ENCODE measurements at regions not wholly inside any gene's neighbourhood (a gene's known extent, or its start where the extent isn't known, plus 50 kb on each side); places are given as distances from the start of the nearest gene placed in this dataset.

DNA sequence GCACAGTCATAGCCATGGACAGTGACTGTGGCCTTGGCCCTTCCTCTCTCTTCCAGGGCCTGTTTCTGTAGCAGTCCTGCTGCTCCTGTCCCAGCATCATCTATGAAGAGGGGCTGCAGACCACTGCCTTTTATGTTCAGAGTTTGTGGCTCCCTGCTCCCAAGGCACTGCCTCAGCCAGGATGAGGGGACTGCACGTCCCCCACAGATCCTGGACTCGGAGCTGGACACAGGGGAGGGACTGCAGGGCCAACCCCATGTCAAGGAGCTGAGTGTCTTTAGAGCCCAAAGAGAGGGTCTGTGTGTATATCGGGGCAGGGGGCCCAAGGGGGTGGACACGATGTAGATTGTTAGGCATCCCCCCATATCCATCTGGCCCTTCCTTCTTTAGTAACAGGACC lies 60.6 kb upstream of the DIO3 start:
- DNase-seq, result no peak

DNA sequence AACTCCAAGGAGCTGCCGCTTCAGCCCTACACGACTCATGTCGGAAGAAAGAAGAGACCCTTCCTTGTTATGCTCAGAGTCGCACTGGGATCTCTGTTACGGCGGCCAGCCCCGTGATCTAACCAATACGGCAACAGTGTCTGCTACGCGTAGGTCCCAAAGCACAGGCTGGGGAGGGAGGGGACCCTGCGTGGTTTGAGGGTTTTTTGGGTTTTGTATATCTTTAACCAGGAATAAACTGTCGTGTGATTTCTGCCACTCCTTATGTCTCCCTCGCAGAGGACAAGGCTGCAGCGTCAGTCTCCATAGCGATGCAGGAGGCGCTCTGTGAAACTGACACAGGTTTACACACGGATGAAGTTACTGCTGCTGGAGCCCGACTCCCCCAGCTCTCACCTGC lies 60.0 kb upstream of the DIO3 start:
- DNase-seq, result no peak

DNA sequence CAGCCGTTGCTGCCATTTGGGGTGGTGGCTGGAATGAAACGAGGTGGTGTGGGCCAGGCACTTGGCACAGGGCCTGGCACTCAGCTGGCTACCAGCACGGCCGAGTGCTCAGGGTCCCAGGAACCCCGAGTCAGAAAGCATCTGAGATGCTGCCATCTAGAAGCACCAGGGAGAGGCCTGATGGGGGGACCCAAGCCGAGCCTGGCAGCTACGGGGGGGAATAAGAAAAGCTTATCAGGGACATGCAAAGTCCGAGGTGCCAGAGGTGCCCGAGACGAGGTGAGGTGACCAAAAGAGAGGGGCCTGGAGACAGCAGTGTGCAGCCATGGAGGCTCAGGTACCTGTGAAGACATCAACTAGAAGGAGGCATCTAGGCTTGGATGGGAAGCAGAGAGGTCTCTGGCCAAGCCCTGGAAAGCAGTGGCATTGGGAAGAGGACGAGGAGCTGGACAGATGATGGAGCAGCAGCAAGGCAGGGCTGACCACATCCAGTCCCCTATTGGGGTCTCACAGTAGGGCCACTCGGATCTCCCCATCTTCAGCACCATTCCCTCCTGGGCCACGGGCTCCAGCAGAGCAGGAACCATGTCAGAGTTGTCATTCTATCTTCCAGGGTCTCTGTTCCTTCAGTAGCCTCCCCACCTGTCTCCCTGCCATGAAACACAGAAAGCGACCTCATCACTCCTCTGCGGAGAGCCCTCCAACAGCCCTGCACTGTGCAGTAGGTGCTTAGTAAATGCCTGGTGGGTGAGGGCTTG lies 59.3 kb upstream of the DIO3 start:
- DNase-seq, result no peak

GRCh38 chr14:101502761-101503392 lies 58.4 kb upstream of the DIO3 start:
- no peak for DNase-seq

- DNase-seq, result no peak
Measured at GRCh38 chr14:101503431-101504095, 57.7 kb upstream of the DIO3 start.

DNA sequence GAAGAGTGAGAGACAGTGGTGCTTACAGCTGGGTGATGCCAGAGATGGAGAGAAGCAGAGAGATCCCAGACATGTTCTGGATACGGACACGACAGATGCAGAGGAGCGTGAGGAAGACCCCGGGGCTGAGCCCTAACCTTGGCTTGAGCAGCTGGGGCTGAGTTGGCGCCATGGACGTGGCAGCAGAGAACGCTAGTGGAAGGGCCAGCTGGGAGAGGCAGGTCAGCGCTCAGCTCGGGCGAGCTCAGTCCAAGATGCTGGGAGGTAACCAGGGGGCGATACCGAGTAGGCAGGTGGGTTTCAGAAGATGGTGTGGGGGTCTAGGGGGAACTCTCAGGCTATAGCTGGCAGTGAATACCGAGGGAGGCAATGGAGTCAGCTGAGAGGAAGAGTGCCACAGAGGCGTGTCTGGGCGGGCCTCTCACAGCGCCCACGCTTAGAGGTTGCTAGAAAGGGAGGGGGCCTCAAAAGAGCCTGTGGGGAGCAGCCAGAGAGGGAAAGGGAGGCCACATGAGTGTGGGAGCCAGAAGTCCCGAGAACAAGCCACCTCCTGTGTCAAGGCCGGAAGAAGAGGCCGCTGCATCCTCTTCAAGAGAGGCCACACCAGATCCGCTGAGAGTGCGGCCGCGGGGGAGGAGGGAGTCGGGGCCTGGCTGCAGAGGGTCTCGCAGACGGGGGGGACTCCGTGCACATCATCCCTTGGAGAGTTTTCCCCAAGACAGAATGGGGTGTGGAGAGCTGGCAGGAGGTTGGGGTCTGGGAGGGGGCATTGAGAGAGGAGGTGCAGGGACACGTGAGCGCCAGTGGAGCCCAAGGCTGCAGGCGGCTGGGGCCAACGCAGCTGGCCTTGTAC lies 57.0 kb upstream of the DIO3 start:
- no peak for DNase-seq

DNA sequence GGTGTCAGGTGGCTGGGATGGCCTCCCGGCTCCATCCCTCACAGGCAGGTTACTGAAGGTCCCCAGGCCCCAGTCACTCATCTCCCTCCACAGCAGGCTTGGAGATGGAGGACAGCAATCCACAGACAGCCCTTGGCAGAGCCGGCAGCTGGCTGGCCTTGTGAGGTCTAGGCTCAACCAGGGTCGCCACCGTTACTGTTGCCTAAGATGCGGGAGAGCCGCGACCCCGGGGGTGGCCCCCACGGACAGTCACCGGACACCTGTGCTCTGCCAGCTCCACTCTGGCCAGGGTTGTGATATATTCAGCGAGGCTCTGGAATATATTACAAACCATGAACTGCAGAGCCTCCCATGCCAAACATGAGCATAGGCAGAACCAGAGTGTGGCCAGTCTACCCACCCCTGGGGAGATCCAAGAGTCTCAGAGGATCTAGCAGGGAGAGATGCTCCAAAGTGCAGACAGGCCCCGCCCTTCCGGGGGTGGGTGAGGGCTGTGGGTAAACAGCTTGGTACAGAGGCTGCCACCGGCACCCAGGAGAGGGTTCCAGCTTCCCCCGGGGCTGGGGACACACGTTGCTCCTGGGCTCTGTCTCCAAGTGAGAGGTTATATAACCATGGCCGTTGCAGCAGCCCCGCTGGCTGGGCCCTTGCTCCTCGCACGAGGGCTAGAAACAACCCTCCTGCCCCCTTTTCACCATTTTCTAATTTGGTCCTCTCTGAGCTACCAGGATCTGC lies 55.9 kb upstream of the DIO3 start:
- DNase-seq, result no peak

DNA sequence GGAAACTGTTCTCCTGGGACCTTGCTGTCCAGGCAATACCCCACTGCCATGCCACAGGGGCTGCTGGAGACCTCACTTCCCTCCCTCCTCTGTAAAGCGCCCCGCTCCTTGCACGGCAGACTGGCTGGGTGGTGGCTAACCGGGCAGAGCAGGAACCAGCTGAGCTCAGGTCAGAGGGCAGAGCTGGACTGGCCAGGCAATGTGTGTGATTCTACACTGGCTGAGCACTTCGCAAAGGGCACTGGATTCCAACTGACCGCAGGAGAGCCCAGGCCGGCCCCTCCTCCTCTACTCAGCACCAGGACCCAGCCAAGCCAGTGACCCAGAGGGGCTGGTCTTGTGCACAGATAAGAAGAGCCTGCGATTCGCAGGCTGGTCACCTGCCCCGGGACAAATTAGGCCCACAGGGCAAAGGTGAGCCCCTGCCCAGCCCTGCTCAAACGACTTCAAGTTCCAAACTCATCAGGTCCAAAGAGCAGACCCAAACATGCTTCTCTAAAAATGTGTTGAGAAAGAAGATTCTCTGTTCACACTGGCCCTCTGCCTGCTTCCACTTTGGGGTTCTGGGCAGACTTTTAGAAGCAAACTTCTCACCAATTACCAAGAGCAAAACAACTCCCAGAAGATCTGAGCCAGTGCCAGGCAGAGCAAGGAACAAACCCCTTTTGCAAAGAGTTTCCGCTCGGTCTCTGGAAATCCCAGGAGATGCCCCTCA lies 54.9 kb upstream of the DIO3 start:
- no peak for DNase-seq

GRCh38 chr14:101506926-101507835 lies 54.1 kb upstream of the DIO3 start:
- no peak for DNase-seq

DNA sequence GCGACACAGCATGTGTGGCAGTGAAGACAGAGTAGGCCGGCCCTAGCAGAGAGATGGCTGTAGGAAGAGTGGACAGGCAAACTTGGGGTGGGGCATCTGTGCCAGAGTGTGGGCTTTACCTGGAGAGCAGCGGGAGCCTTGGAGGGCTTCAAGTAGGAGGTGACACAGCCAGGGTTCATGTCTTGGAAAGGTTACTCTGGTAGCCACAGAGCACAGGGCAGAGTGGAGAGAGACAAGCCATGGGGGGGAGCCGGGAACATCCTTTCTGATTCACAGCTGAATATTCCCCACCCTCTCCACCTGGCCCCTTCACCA lies 53.5 kb upstream of the DIO3 start:
- no peak for DNase-seq

DNA sequence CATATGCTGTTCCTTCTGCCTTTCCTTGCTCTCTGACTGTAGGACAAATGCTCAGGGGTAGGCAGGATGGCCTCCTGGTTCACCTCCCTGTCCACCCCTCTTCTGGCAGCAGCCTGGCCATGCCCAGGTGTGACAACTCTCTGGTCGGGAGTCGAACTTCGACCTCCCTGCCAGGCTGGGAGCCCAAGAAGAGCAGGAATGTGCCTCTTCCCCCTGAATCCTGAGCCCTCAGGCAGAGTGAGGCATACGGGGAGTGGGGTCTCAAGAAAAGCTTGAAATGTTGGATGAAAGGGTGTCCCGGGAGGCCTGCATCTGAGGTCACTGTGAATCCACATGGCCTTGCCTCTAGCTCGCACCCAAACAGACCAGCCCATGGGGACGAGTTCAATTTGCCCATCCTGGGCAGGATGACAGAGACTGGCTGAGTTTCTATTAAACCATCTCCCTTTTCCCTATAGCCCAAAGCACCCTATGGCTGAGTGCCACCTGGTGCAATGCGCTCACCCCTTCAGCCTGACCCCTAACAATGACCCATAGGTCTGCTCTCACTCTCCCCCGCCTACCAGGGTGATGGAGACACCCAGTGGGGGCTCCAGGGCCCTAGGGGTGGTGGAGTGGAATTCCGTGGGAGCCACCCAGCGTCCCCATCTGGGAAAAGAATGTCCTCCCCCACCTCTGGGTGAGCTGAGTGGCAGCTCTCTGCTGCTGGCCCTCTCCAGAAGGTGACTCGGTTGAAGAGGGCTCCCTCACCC lies 52.9 kb upstream of the DIO3 start:
- DNase-seq, result no peak

DNA sequence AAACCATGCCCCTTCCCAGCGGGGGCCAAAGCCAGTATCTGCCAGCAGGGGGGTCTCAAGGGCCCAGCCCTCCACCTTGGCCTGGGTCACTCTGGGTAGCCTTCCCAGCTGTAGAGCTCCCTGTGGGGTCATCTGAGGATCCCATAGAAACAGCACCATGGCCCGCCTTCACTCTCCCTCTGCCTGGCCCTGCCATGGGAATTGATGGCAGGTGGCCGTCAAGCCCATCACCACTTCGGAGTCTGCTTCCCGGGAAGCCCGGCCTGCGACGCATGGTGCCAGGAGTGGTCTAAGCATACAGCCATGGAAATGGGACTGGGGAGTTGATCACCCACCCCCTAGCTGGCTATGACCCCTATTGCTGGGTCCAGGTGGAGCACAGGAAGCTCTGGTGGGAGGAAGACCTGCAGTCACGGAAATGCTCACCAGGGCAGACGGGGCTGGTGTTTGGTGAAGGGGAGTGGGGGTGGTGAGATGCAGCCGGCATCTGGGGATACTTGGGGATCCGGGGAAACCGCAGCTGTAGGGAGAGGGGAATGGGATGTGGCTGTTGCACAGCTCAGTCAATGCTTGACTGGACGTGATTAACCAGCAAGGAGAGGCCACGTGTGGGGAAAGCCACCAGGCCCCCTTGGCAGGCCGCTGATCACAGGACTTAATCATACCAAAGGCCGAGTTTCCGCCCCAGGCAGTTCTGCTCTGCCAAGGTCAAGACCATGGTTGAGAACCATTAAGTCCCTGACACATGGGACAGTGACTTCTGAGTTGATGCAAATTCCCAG lies 52.2 kb upstream of the DIO3 start:
- DNase-seq, result no peak

DNA sequence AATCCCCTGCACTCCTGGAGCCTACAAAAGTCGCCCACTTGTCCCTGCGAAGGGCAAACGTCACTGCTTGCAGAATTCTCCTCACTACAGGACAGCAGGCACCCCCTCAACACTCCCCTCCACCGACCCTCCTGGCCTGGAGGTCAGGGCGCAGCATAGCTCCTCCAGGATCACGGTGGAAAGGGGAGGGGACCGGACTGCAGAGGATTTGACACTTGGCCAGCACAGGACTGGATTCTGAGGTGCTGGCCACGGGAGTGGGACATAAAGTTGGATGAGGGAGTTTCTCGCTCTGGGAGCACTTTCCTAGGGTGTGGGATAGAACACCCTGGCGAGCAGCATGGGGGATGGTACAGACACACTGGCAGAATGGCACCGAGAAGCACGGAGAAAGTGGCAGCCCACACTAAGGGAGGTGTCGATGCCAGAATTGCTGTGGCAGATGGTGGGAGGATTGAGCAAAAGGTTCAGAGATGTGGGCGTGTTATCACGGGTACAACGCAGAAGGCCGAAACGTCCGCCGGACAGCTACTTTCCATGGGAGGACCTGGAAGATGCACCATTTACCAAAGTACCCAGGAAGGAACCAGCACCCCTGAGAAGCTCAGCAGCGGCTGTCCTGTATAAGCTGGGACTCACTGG lies 51.4 kb upstream of the DIO3 start:
- no peak for DNase-seq

- no peak for DNase-seq
Measured at GRCh38 chr14:101511199-101511598, 50.1 kb upstream of the DIO3 start.

Measured in inflammatory macrophage treated with lipopolysaccharide for 1 hour (primary cell).